Loucy (cell line): ENCODE measurements at regions not wholly inside any gene's neighbourhood (a gene's known extent, or its start where the extent isn't known, plus 50 kb on each side); places are given as distances from the start of the nearest gene placed in this dataset.

Experiments
- CTCF ChIP-seq: fragments of 200-600 bp; sonication (generic); conservative IDR thresholded peaks from 2 replicates; pipeline ENCODE4 v1.5.1; 2014; ENCODE audit warnings: mild to moderate bottlenecking, antibody characterized with exemption, low read length
- EZH2phosphoT487 ChIP-seq: fragments of 200-600 bp; IDR thresholded peaks from 2 replicates; pipeline ENCODE4 v1.6.1; 2018; ENCODE audit warnings: antibody characterized with exemption, mild to moderate bottlenecking, moderate library complexity, borderline replicate concordance

DNA sequence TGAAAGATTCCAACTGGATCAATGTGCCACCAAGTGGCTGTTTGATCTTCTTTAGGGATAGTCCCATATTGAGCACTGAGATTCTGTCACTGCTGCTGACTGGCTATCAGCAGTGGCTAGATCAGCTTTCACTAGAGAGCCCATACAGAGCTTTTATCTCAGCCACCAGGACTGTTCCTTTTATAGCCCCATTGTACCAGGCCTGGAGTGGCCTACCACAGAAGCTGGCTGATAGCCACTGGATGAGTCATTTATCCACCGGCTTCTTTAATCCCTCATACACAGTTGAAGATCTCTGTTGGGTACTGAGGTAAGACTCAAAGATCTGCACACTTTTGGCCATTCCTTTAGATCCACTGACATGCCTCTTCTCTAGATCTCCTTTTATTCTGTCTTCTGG lies 1101.1 kb downstream of the SORCS3 start:
- TF ChIP-seq CTCF (no peak), EZH2phosphoT487 (no peak)
